GM19025 (cell line): ENCODE measurements at regions not wholly inside any gene's neighbourhood (a gene's known extent, or its start where the extent isn't known, plus 50 kb on each side); places are given as distances from the start of the nearest gene placed in this dataset.
"Not testable (repeated sequence)": the region's sequence is repeated elsewhere in the genome, so short reads cannot be mapped to it uniquely, and the experiment has no call there.

Experiments
- ATAC-seq: cut with Tn5 transposase; IDR thresholded peaks from one replicate; pipeline ENCODE4 v1.9.1; 2021; ENCODE audit warnings: mild to moderate bottlenecking, low read depth, moderate library complexity; ENCODE audit not compliant: unreplicated experiment

DNA sequence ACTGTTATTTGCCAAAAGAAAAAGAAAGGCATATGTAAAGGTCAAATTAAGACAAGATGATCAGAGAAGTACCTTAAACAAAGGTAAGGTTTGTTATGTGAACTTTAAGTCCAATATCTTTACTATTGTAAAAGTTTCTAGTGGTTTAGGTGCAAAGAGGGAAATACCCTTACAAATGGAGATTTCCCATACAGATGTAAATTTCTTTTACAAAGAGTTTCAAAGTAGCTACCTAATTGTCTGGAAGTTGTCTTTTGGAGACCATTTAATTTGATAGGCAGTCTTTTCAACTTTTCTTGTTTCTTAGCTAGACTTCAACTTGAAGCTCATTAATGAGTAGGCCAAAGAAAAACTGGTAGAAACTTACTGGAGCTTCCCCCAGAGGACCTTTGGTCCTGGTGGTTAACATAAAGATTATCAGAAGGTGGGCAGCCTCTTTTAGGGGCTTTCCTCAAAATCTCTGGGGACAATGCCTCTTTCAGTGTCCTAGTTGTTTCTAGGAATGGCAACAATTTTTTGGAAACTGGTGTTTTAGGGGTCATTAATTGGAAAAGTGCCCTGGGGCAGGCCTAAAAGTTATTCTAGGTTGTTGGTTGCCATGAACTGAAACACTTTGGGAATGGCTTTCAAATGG is 297.3 kb downstream of the GUCY2F start:
- no peak for ATAC-seq

GRCh38 chrX:109172091-109172602 is 309.7 kb downstream of the GUCY2F start:
- ATAC-seq, result no peak

GRCh38 chrX:109155161-109155560 is 326.7 kb downstream of the GUCY2F start:
- no peak for ATAC-seq

DNA sequence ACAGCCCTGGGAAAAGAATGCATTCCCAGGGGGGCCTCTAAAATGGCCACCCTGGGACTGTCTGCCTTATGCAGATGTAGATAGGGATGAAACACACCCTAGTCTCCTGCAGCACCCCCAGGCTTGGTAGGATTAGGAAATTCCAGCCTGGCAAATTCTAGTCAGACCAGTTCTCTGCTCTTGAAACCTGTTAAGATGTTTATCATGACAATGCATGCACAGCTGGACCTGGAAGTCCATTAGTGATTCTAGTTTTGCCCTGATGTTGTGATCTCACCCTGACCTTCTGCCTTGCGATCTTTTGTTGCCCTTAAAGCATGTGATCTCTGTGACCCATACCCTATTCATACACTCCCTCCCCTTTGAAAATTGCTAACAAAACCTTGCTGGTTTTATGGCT is 337.7 kb downstream of the GUCY2F start:
- ATAC-seq, result not testable (repeated sequence)

GRCh38 chrX:109140463-109140862 is 341.4 kb downstream of the GUCY2F start:
- ATAC-seq, result no peak

GRCh38 chrX:109134777-109135176 is 347.1 kb downstream of the GUCY2F start:
- ATAC-seq, result no peak

DNA sequence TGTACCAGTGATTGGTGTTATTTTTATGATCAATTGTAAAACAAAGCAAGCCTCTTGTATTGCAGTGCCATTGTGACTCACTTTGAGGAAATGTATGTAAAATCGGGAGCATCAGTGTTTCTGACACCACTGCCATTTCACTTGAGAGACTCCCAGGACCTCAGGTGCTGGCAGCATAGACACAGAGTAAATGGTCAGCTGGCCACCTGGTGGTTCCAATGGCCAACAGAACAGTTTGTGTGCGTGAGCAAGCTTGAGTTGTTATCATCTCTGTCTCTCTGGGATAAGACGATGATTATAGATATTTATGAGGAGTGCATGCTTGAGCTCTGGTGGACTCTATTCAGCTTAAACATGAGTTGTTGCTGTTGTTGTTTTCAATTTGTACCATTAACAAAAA is 356.6 kb downstream of the GUCY2F start:
- no peak for ATAC-seq

GRCh38 chrX:109089359-109089758 is 353.0 kb upstream of the IRS4 start:
- ATAC-seq, result no peak

GRCh38 chrX:109077788-109078187 is 341.4 kb upstream of the IRS4 start:
- no peak for ATAC-seq

GRCh38 chrX:109054181-109054581 is 317.8 kb upstream of the IRS4 start:
- not testable (repeated sequence) for ATAC-seq

- no peak for ATAC-seq
These were observed 313.5 kb upstream of the IRS4 start for GRCh38 chrX:109049903-109050302.

GRCh38 chrX:109049416-109049815 is 313.1 kb upstream of the IRS4 start:
- no peak for ATAC-seq

- ATAC-seq, result no peak
These were observed 303.7 kb upstream of the IRS4 start for GRCh38 chrX:109040057-109040456.

GRCh38 chrX:109036624-109037023 is 300.3 kb upstream of the IRS4 start:
- ATAC-seq, result no peak

- no peak for ATAC-seq
These were observed 257.5 kb upstream of the IRS4 start for GRCh38 chrX:108993909-108994308.

GRCh38 chrX:108972899-108973298 is 236.5 kb upstream of the IRS4 start:
- not testable (repeated sequence) for ATAC-seq

GRCh38 chrX:108947205-108947604 is 210.8 kb upstream of the IRS4 start:
- no peak for ATAC-seq

DNA sequence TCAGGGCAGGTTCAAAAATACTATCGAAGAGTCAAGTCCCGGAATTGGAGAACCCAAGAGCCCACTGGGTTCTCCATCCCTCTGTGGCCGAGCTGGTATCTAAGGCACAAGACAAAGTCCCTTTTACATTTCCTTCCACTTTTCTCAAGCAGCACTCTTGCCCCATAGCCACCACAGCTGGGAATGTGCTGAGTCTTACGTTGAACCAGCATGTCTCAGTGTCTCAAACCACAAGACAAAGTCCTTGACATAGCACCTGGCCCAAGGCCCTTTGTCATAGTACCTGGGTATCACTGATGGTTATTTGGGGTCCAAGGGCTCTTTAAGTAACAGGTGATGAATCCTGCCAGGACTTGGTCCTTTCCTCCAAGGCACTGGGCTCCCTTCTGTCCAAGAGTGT is 210.2 kb upstream of the IRS4 start:
- ATAC-seq, result no peak

DNA sequence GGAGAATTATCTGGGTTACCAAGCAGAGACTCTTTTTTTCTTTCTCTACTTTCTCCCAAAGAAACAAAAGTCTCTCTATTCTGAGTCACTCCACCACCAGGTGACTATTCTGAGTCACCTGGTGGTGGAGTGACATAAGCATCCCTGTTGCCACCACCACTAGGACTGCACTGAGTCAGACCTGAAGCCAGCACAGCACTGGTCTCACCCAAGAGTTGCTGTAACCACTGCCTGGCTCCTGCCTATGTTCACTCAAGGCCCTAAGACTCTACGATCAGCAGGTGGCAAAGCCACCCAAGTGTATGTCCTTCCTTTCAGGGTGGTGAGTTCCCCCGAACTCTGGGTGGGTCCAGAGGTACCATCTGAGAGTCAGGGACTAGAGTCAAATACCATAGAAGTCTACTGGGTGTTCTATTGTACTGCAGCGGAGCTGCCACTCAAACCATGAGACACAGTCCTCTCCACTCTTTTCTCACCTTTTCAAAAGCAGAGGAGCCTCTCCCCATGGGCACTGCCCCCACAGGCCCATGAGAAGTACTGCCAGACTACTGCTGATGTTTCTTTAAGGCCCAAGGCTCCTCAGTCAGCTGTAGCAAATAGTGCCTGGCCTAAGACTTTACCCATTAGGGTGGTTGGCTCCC is 209.6 kb upstream of the IRS4 start:
- no peak for ATAC-seq

DNA sequence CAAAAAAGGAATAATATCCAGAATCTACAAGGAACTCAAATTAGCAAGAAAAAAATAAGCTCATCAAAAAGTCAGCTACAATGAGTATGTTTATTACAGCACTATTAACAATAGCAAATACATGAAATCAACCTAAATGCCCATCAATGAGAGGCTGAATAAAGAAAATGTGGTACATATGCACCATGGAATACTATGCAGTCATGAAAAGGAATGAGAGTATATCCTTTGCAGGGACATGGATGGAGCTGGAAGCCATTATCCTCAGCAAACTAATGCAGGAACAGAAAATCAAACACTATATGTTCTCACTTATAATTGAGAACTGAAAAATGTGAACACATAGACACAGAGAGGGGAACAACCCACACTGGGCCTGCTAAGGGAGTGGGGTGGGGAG is 178.4 kb upstream of the IRS4 start:
- ATAC-seq, result no peak

- ATAC-seq, result not testable (repeated sequence)
These were observed 167.5 kb upstream of the IRS4 start for GRCh38 chrX:108903831-108904230.

DNA sequence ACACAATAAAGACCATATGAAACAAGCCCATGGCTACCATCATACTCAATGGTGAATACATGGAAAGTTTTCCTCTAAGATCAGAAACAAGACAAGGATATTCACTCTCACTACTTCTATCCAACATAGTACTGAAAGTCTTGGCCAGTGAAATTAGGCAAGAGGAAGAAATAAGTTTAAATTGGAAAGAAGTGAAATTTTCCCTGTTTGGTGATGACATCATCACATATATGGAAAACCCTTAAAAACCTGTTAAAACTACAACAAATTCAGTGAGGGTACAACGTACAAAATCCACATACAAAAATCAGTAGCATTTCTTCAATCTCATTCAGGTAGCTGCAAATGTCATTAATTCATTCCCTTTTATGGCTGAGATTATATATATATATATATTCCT is 164.0 kb upstream of the IRS4 start:
- no peak for ATAC-seq
